ENCODE measurements at regions not wholly inside any gene's neighbourhood (a gene's known extent, or its start where the extent isn't known, plus 50 kb on each side); places are given as distances from the start of the nearest gene placed in this dataset.

DNA sequence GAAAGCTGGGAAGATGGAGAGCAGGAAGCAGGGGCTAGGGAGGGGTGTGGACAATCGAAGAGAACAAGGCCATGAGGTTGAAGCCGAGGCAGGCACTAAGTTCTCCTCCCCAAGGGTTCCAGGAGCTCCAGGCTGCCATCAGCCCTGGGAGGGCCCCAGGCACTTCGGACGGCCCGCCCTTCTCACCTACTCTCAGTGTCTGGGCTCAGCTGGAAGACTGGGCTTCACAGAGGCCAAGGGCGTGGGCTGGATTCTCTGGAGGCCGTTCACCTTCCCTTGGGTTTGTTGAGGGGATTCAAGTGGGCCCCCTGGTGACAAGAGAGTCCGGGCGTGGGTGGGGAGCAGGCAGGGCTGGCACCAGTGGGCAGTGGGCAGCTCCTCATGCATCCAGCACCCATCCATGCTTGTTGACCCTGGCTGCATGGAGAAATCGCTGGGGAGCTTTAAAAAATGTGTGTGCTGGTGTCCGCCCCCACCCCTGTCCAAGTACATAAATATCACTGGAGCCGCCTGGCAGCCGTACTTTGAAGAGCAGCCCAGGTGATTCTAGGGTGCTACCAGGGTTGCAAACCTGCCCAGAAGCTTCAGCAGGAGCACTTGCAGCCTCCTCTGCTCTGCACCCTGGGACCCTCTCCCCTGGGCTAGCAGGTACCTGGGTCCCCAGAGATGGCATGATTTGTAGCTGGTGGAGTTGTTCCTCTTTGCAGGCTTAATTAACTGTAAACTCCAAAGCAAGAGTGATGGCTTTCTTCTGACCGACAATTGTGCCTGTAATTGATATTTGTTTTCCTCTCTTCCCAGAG lies 74.3 kb downstream of the RTL6 start:
- TF ChIP-seq CTCF (IDR thresholded peaks at IDR 0.05; ENCODE audit: insufficient read depth, missing control alignments) = no peak
- DNase-seq (ENCODE audit: insufficient read length, low spot score) (no peak), FAIRE-seq (no peak)

DNA sequence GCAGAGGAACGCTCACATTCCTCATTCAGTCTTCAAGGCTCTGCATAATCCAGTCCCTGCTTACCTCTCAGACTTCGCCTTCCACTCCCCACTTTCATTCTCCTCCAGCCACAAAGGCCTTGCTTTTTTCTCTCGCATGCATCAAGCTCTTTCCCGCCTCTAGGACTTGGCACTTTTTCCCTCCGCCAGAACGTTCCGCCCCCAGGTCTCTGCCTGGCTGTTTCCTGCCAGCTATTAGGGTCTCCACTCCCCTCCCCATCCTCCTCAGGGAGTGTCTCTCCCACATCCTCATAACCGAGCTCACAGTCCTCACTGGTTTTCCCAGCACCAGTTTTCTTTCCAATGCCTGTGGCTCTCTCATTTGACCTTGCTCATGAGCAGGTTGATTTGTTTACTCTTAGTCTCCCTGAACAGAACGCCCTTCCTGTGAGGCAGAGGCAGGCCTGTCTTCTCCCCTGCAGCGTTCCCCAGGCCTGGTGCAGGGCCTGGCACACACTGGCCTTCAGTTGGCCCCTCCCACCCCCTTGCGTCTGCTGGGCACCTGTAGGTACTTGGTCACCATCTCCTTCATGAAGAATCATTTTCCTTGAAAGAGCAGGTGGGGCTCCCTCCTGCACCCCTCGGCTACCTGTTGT lies 75.2 kb downstream of the RTL6 start:
- DNase-seq (ENCODE audit: insufficient read length, low spot score) = no peak
- TF ChIP-seq CTCF (IDR thresholded peaks at IDR 0.05; ENCODE audit: insufficient read depth, missing control alignments) = no peak
- no peak for FAIRE-seq

DNA sequence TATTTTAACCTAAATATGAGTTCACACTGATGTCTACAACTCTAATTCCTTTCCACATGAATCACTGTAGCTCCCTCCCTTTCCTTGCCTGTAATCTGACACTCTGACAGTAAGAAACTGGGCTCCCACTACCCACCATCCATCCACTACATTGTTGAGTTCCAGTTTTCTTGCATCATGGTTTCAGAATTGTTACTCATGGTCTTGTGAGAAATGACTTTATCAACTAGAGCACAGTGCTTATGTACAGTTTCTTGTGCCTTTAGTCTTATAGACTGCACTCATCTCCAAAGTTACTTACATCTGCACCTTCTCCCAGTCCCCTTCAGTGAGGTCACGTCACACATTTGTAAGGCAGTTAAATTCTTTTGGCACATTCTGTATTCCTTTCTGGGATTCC lies 78.6 kb downstream of the RTL6 start:
- DNase-seq (ENCODE audit: insufficient read length, low spot score) (no peak), FAIRE-seq (no peak)
- no peak for TF ChIP-seq CTCF (IDR thresholded peaks at IDR 0.05; ENCODE audit: insufficient read depth, missing control alignments)

DNA sequence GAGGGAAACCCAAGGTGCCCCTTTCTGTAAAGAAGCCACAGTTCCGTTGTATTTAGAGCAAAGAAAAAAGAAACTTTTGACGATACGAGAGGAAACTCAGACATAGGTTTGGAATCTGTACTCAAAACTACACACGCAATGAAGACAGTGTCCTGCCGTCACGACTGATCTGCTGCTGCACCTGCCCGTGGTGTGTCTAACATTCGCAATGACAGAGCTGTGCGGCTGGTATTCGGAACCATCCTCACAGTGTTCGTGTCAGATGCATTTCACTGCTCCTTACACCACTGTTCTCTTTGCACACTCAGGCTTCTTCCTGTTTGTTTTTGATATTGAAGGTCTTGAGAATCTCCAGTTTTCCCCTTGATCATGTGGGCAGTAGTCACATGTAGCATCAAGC lies 84.8 kb downstream of the RTL6 start:
- FAIRE-seq (no peak), DNase-seq (ENCODE audit: insufficient read length, low spot score) (no peak)
- TF ChIP-seq CTCF (IDR thresholded peaks at IDR 0.05; ENCODE audit: insufficient read depth, missing control alignments) = no peak

DNA sequence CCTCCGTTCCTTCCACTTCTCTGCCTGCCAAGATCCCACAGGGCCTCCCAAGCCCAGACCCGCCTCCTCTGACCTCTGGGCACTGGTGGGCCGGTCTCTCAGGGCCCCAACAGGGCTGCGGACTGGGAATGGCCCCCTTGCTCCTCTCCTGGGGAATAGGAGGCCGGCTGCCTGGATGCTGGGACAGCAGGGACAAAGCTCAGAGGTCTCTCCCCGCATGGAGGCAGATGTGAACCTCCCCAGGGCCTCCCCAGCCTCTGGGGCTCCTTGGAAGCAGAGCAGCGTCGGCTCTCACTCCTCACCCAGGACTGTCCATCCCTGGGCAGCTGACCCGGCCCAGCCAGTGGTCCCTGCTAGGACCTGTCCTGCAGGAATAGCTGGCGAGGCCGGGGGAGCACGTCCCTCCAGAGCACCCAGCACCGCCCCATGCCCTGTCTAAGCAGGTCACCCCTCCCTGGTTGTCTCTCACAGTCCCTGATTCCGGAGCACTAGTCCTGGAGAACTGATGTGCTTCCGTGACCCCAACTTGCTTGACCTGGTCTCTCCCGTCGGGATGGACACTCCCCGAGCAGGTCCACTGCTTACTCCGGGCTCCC lies 85.8 kb downstream of the RTL6 start:
- DNase-seq (ENCODE audit: insufficient read length, low spot score) (no peak), FAIRE-seq (no peak)
- TF ChIP-seq CTCF (IDR thresholded peaks at IDR 0.05; ENCODE audit: insufficient read depth, missing control alignments) = no peak

DNA sequence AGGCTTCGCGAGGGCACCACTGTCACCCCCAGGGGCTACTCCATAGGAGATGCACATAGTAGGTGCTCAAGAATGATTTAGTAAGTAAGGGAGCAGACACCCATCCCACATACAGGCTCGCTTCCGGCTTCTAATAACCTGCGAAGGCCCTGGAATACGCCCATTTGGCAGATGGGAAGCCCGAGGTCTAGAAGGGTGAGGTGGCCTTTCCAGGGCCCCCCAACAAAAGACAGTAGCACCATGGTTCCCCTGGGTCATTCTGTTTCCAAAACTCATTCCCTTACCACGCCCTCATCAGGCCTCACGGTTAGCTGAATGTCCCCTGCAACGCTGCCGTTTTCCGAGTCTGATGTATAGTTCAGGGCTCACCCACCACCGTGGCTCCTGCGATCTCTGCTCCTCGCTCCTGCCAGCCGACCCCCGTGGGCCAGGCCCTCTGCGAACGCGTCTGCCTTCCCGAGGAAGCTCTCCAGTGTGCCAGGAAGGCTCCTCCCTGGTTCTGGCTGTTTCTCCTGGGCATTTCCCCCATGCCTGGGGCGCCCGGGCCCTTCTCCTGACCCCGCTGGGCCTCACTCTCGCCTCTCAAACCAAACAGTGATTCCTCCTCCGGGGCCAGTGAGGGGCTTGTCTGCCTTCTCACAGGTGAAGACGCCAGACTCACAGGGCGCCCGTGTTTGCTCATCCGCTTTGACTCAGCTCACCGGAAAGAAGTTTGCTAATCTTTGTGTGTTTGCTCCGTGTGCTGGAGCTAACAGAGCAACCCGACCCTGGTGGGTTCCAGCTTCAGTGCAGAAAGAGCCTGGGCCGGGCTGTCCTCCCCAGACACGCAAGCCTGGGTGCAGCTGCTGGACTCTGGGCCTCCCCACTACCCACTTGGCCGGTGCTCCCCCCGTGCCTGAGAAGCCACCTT lies 86.6 kb downstream of the RTL6 start:
- FAIRE-seq (no peak), DNase-seq (ENCODE audit: insufficient read length, low spot score) (no peak)
- no peak for TF ChIP-seq CTCF (IDR thresholded peaks at IDR 0.05; ENCODE audit: insufficient read depth, missing control alignments)

Data from D721Med (cell line).